Kidney (tissue), 13 donors: ENCODE measurements at regions not wholly inside any gene's neighbourhood (a gene's known extent, or its start where the extent isn't known, plus 50 kb on each side); places are given as distances from the start of the nearest gene placed in this dataset.

Source experiments
- DNase-seq, 5 donors: peaks; one replicate each; pipeline ENCODE4 v3.0.0-alpha.2; 2013 to 2020
- FAIRE-seq: peaks from 2 replicates; lab custom pipeline; 2012; peaks lifted over from hg19 to GRCh38; lab: Jason Lieb, UNC
- H3K27ac ChIP-seq, 2 donors: one replicate each; pipeline ENCODE4 v1.7.0; 2013; ENCODE audit warnings: low read depth in 2 of 2, low read length in 2 of 2, inconsistent platforms in 1 of 2
- H3K27me3 ChIP-seq: one replicate; pipeline ENCODE4 v1.7.1; 2013; ENCODE audit warnings: low read length, inconsistent platforms; ENCODE audit not compliant: control insufficient read depth, insufficient read depth
- H3K36me3 ChIP-seq, 3 donors: one replicate each; pipeline versions ENCODE4 v1.7.0 to v1.7.1; 2013; ENCODE audit warnings: low read length in 3 of 3, control low read depth in 1 of 3, inconsistent platforms in 1 of 3; ENCODE audit not compliant: insufficient read depth in 3 of 3, control insufficient read depth in 2 of 3
- H3K4me1 ChIP-seq, 3 donors: one replicate each; pipeline versions ENCODE4 v1.7.0 to v1.7.1; 2013; ENCODE audit warnings: low read length in 3 of 3, inconsistent platforms in 1 of 3, low read depth in 1 of 3; ENCODE audit not compliant: control insufficient read depth in 2 of 3, insufficient read depth in 2 of 3
- H3K4me3 ChIP-seq, 3 donors: one replicate each; pipeline versions ENCODE4 v1.7.0 to v1.8.1; 2013; ENCODE audit warnings: low read length in 3 of 3, control low read depth in 1 of 3, inconsistent platforms in 1 of 3
- H3K9ac ChIP-seq, 3 donors: one replicate each; pipeline versions ENCODE4 v1.7.0 to v1.7.1; 2013; ENCODE audit warnings: low read length in 3 of 3, control low read depth in 1 of 3, inconsistent platforms in 1 of 3
- H3K9me3 ChIP-seq, 3 donors: one replicate each; pipeline versions ENCODE4 v1.7.0 to v1.7.1; 2013; ENCODE audit warnings: low read length in 3 of 3, control low read depth in 1 of 3, inconsistent platforms in 1 of 3; ENCODE audit not compliant: control insufficient read depth in 2 of 3, insufficient read depth in 1 of 3
- intact Hi-C: fragments of 100-400 bp; cut with DNase I; formaldehyde crosslinking; loops from one replicate; pipeline ENCODE4 v1.11.1; 2022
- TF ChIP-seq, protein P1 (sequence below): IDR thresholded peaks from 3 replicates; pipeline ENCODE4 v1.5.1; 2012; ENCODE audit warnings: mild to moderate bottlenecking, moderate library complexity, borderline replicate concordance; ENCODE audit not compliant: insufficient read depth; ENCODE audit errors: extremely low read depth
- donor health status: control.
- donor health status: control.
- donor health status: control.
- donor health status: control.
- donor health status: control.
- donor health status: DM: yes; HTN: yes; CAD: no.
- donor health status: Normal renal cell carcinoma (clear cell type).

- DNase-seq (no peak), FAIRE-seq (no peak)
- H3K27me3 ChIP-seq = no peaks in the 10 kb centered on the region
- intact Hi-C loops = no loop called here
- H3K9ac ChIP-seq = no peak overlapping the region
- H3K36me3 ChIP-seq = no peaks in the 10 kb centered on the region
- H3K27ac ChIP-seq = no peak overlapping the region
- TF ChIP-seq, protein P1, sequence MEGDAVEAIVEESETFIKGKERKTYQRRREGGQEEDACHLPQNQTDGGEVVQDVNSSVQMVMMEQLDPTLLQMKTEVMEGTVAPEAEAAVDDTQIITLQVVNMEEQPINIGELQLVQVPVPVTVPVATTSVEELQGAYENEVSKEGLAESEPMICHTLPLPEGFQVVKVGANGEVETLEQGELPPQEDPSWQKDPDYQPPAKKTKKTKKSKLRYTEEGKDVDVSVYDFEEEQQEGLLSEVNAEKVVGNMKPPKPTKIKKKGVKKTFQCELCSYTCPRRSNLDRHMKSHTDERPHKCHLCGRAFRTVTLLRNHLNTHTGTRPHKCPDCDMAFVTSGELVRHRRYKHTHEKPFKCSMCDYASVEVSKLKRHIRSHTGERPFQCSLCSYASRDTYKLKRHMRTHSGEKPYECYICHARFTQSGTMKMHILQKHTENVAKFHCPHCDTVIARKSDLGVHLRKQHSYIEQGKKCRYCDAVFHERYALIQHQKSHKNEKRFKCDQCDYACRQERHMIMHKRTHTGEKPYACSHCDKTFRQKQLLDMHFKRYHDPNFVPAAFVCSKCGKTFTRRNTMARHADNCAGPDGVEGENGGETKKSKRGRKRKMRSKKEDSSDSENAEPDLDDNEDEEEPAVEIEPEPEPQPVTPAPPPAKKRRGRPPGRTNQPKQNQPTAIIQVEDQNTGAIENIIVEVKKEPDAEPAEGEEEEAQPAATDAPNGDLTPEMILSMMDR = no peak
- no peaks in the 10 kb centered on the region for H3K9me3 ChIP-seq
- no peaks in the 10 kb centered on the region for H3K4me1 ChIP-seq
- H3K4me3 ChIP-seq = no peak overlapping the region
Observed at GRCh38 chr16:72615856-72616255, 432.1 kb downstream of the ZFHX3 start.

- TF ChIP-seq, protein P1 = no peak
- Histone ChIP-seq H3K9ac (no peak overlapping the region), H3K9me3 (no peaks in the 10 kb centered on the region), H3K4me3 (no peak overlapping the region), H3K27ac (no peak overlapping the region), H3K4me1 (no peaks in the 10 kb centered on the region), H3K27me3 (no peaks in the 10 kb centered on the region), H3K36me3 (no peaks in the 10 kb centered on the region)
- intact Hi-C loops = no loop called here
- FAIRE-seq = no peak
- DNase-seq = no peak
Observed at GRCh38 chr16:72612718-72613117, 435.2 kb downstream of the ZFHX3 start.

- TF ChIP-seq, protein P1 = no peak
- Histone ChIP-seq H3K27me3 (no peaks in the 10 kb centered on the region), H3K27ac (no peak overlapping the region), H3K9ac (no peak overlapping the region), H3K9me3 (no peaks in the 10 kb centered on the region), H3K4me1 (no peaks in the 10 kb centered on the region), H3K4me3 (no peak overlapping the region), H3K36me3 (no peaks in the 10 kb centered on the region)
- no peak for FAIRE-seq
- intact Hi-C loops = no loop called here
- DNase-seq = peak in 2 of 5 donors; percentile 19 to 55
Observed at GRCh38 chr16:72612256-72612655, 435.7 kb downstream of the ZFHX3 start.

GRCh38 chr16:72609933-72610332, 438.0 kb upstream of the PMFBP1 start:
- Histone ChIP-seq H3K9ac (no peak overlapping the region), H3K36me3 (no peaks in the 10 kb centered on the region), H3K4me1 (no peaks in the 10 kb centered on the region), H3K9me3 (no peaks in the 10 kb centered on the region), H3K4me3 (no peak overlapping the region), H3K27me3 (no peaks in the 10 kb centered on the region), H3K27ac (no peak overlapping the region)
- intact Hi-C loops = no loop called here
- FAIRE-seq (no peak), DNase-seq (no peak)
- TF ChIP-seq, protein P1 = no peak
